Upper lobe of left lung (tissue), 6 donors: ENCODE measurements at regions not wholly inside any gene's neighbourhood (a gene's known extent, or its start where the extent isn't known, plus 50 kb on each side); places are given as distances from the start of the nearest gene placed in this dataset.

Source experiments
- ATAC-seq, 2 donors: fragments of 200-7000 bp; cut with Tn5 transposase; one replicate each; pipeline ENCODE4 v1.9.1; 2022; ENCODE audit warnings: mild to moderate bottlenecking in 2 of 2, moderate library complexity in 2 of 2; ENCODE audit not compliant: low FRiP score in 2 of 2
- DNase-seq, 2 donors: peaks; one replicate each; pipeline ENCODE4 v3.0.0-alpha.2; 2019 to 2020
- H3K27ac ChIP-seq, 4 donors: fragments of 200-600 bp; sonication (generic); one replicate each; pipeline ENCODE4 v1.5.1; 2016 to 2019
- H3K27me3 ChIP-seq, 4 donors: fragments of 200-600 bp; sonication (generic); one replicate each; pipeline ENCODE4 v1.5.1; 2017 to 2019
- H3K36me3 ChIP-seq, 4 donors: fragments of 200-600 bp; sonication (generic); one replicate each; pipeline ENCODE4 v1.5.1; 2016 to 2019
- H3K4me1 ChIP-seq, 4 donors: fragments of 200-600 bp; sonication (generic); one replicate each; pipeline ENCODE4 v1.5.1; 2018 to 2019
- H3K4me3 ChIP-seq, 4 donors: fragments of 200-600 bp; sonication (generic); one replicate each; pipeline ENCODE4 v1.5.1; 2017 to 2019; ENCODE audit warnings: mild to moderate bottlenecking in 2 of 4, moderate library complexity in 1 of 4
- H3K9me3 ChIP-seq, 4 donors: fragments of 200-600 bp; sonication (generic); one replicate each; pipeline ENCODE4 v1.5.1; 2018 to 2019
- CTCF ChIP-seq, 6 experiments: fragments of 450-650 bp in 4 of 6; fragments of 200-600 bp in 2 of 6; sonication (generic) in 2 of 6; IDR thresholded peaks; one replicate each; pipeline ENCODE4 v1.5.1; 2016 to 2019; ENCODE audit warnings: antibody characterized with exemption in 6 of 6
- EP300 ChIP-seq, 4 donors: sonication (generic); formaldehyde crosslinking; IDR thresholded peaks; one replicate each; pipeline ENCODE4 v1.5.1; 2017; ENCODE audit warnings: antibody characterized with exemption in 4 of 4, control low read depth in 2 of 4
- POLR2A ChIP-seq, 4 donors: fragments of 450-650 bp; IDR thresholded peaks; one replicate each; pipeline ENCODE4 v1.5.1; 2016 to 2017; ENCODE audit warnings: antibody characterized with exemption in 4 of 4, mild to moderate bottlenecking in 2 of 4
- POLR2AphosphoS5 ChIP-seq, 2 donors: sonication (generic); formaldehyde crosslinking; IDR thresholded peaks; one replicate each; pipeline ENCODE4 v1.5.1; 2017; ENCODE audit warnings: antibody characterized with exemption in 2 of 2
- WGBS, 2 donors: methylation state at CpG; one replicate each; pipeline ENCODE4 v1.1.5; 2017 to 2018; 5-methylcytosine and 5-hydroxymethylcytosine counted together
- donor health status: DM: no; HTN: no; CAD: no; lungs with moderate emphysema.
- donor health status: DM: no; HTN: yes; CAD: no; lungs with severe emphysema.

- H3K9me3 ChIP-seq = no peaks in the 10 kb centered on the region
- ATAC-seq (no peak), DNase-seq (no peak)
- no peaks in the 10 kb centered on the region for H3K36me3 ChIP-seq
- H3K4me3 ChIP-seq = no peak overlapping the region
- no peaks in the 10 kb centered on the region for H3K4me1 ChIP-seq
- WGBS, 2 donors = 59 to 63% methylated on average over 5 of the region's 5 CpGs
- H3K27me3 ChIP-seq = no peaks in the 10 kb centered on the region
- no peak overlapping the region for H3K27ac ChIP-seq
- TF ChIP-seq CTCF (IDR thresholded peaks at IDR 0.05) = no peak
- TF ChIP-seq POLR2A (IDR thresholded peaks at IDR 0.05) = no peak
- no peak for TF ChIP-seq EP300 (IDR thresholded peaks at IDR 0.05)
- TF ChIP-seq POLR2AphosphoS5 (IDR thresholded peaks at IDR 0.05) = no peak
Measured at GRCh38 chr1:5365751-5366150, 626.5 kb downstream of the NPHP4 start.

- Histone ChIP-seq H3K4me1 (no peaks in the 10 kb centered on the region), H3K27me3 (no peaks in the 10 kb centered on the region), H3K36me3 (no peaks in the 10 kb centered on the region), H3K4me3 (no peak overlapping the region), H3K27ac (no peak overlapping the region), H3K9me3 (no peaks in the 10 kb centered on the region)
- ATAC-seq (no peak), DNase-seq (no peak)
- WGBS, 2 donors = 87 to 88% methylated on average over 6 of the region's 6 CpGs
- TF ChIP-seq CTCF (IDR thresholded peaks at IDR 0.05) (no peak), POLR2AphosphoS5 (IDR thresholded peaks at IDR 0.05) (no peak), EP300 (IDR thresholded peaks at IDR 0.05) (no peak), POLR2A (IDR thresholded peaks at IDR 0.05) (no peak)
Measured at GRCh38 chr1:5364591-5364990, 627.6 kb downstream of the NPHP4 start.

- no peaks in the 10 kb centered on the region for H3K27me3 ChIP-seq
- 85% methylated on average over 3 of the region's 3 CpGs for WGBS, 2 donors
- TF ChIP-seq POLR2A (IDR thresholded peaks at IDR 0.05) (no peak), POLR2AphosphoS5 (IDR thresholded peaks at IDR 0.05) (no peak), EP300 (IDR thresholded peaks at IDR 0.05) (no peak)
Measured at GRCh38 chr1:5354681-5355080, 637.5 kb downstream of the NPHP4 start.

DNA sequence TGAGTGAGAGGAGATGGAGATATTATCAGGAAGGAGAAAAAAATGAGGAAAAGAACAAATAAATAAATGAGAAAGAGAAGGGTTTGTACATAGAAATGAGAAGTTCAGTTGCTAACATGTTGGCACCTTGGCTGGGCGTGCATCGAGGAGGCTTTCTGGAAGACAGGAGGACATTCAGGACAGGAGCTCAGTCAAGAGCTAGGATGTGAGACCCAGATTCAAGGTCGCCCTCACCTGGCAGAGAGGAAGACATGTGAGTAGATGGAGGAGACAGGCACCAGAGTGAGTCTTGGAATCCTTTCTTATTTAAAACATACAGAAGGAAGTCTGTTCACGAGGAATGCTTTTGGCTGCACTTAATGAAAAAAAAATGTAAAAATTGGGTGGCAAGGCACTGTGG, 640.9 kb downstream of the NPHP4 start:
- 75 to 80% methylated on average over 4 of the region's 4 CpGs for WGBS, 2 donors
- Histone ChIP-seq H3K27ac (no peak overlapping the region), H3K27me3 (no peaks in the 10 kb centered on the region), H3K36me3 (no peaks in the 10 kb centered on the region), H3K4me3 (no peak overlapping the region), H3K4me1 (no peaks in the 10 kb centered on the region), H3K9me3 (peaks cover 0 to 7% (median 2%) of the 10 kb centered on the region in 4 donors)
- no peak for DNase-seq
- TF ChIP-seq EP300 (IDR thresholded peaks at IDR 0.05) = no peak
- TF ChIP-seq POLR2AphosphoS5 (IDR thresholded peaks at IDR 0.05) = no peak
- TF ChIP-seq CTCF (IDR thresholded peaks at IDR 0.05) = no peak
- TF ChIP-seq POLR2A (IDR thresholded peaks at IDR 0.05) = no peak
- no peak for ATAC-seq

More at GRCh38 chr1:5354681-5355080, 637.5 kb downstream of the NPHP4 start:
- H3K27ac ChIP-seq = no peak overlapping the region
- H3K4me1 ChIP-seq = no peaks in the 10 kb centered on the region
- no peak for ATAC-seq
- H3K36me3 ChIP-seq = no peaks in the 10 kb centered on the region
- no peak for DNase-seq
- peaks cover 0 to 15% (median 7%) of the 10 kb centered on the region in 4 donors for H3K9me3 ChIP-seq
- H3K4me3 ChIP-seq = no peak overlapping the region

GRCh38 chr1:5349526-5349925, 642.7 kb downstream of the NPHP4 start:
- no peaks in the 10 kb centered on the region for H3K27me3 ChIP-seq
- ATAC-seq = no peak
- no peaks in the 10 kb centered on the region for H3K4me1 ChIP-seq
- TF ChIP-seq POLR2A (IDR thresholded peaks at IDR 0.05) (no peak), POLR2AphosphoS5 (IDR thresholded peaks at IDR 0.05) (no peak), CTCF (IDR thresholded peaks at IDR 0.05) (no peak), EP300 (IDR thresholded peaks at IDR 0.05) (no peak)
- H3K36me3 ChIP-seq = no peaks in the 10 kb centered on the region
- no peak overlapping the region for H3K4me3 ChIP-seq
- peaks cover 0 to 4% (median 0%) of the 10 kb centered on the region in 4 donors for H3K9me3 ChIP-seq
- WGBS, 2 donors = 77 to 83% methylated on average over 2 to 6 of the region's 6 CpGs
- no peak for DNase-seq
- H3K27ac ChIP-seq = no peak overlapping the region
